H1 (cell line): ENCODE measurements at regions not wholly inside any gene's neighbourhood (a gene's known extent, or its start where the extent isn't known, plus 50 kb on each side); places are given as distances from the start of the nearest gene placed in this dataset.

Experiments used
- CTCF ChIA-PET: fragments of 300-600 bp; sonication (Branson Sonifier 250); formaldehyde crosslinking; loops from one replicate; lab custom pipeline; 2021; ENCODE audit not compliant: partially characterized antibody; lab: Charles Lee
- POLR2A ChIA-PET: fragments of 300-600 bp; sonication (Branson Sonifier 250); formaldehyde crosslinking; loops from one replicate; lab custom pipeline; 2021; ENCODE audit warnings: inconsistent platforms; ENCODE audit not compliant: partially characterized antibody; lab: Charles Lee
- DNase-seq, 2 experiments: peaks; one replicate each; pipeline versions ENCODE4 v3.0.0 to v3.0.0-alpha.2; 2010 to 2022; ENCODE audit warnings: low spot score in 2 of 2, low read depth in 1 of 2, mixed read lengths in 1 of 2
- FAIRE-seq: peaks from 2 replicates; lab custom pipeline; 2011; peaks lifted over from hg19 to GRCh38; lab: Jason Lieb, UNC
- H2AFZ ChIP-seq: 2 replicates; pipeline ENCODE4 v1.8.1; 2012; ENCODE audit warnings: low read length, inconsistent platforms
- H2AK5ac ChIP-seq: 2 replicates; pipeline ENCODE4 v1.6.1; 2013; ENCODE audit warnings: low read depth, low read length
- H2BK120ac ChIP-seq: replicated peaks from 2 replicates; pipeline ENCODE3; 2013; ENCODE audit warnings: low read depth, low read length, inconsistent platforms
- H2BK12ac ChIP-seq: 2 replicates; pipeline ENCODE4 v1.6.1; 2013; ENCODE audit warnings: low read depth, low read length
- H2BK15ac ChIP-seq: 2 replicates; pipeline ENCODE4 v1.6.1; 2013; ENCODE audit warnings: low read length
- H2BK20ac ChIP-seq: 2 replicates; pipeline ENCODE4 v1.6.1; 2013; ENCODE audit warnings: low read length
- H2BK5ac ChIP-seq: 2 replicates; pipeline ENCODE4 v1.6.1; 2013; ENCODE audit warnings: low read depth, low read length
- H3K14ac ChIP-seq: 2 replicates; pipeline ENCODE4 v1.6.1; 2013; ENCODE audit warnings: inconsistent platforms; ENCODE audit not compliant: insufficient read length
- H3K18ac ChIP-seq: 2 replicates; pipeline ENCODE4 v1.6.1; 2013; ENCODE audit warnings: low read length; ENCODE audit errors: extremely low read depth
- H3K23ac ChIP-seq: 2 replicates; pipeline ENCODE4 v1.6.1; 2013; ENCODE audit warnings: inconsistent platforms; ENCODE audit not compliant: insufficient read length
- H3K23me2 ChIP-seq: 2 replicates; pipeline ENCODE4 v1.6.1; 2013; ENCODE audit warnings: low read depth, low read length
- H3K27ac ChIP-seq: 2 replicates; pipeline ENCODE4 v1.6.1; 2011; ENCODE audit warnings: low read depth, low read length, inconsistent platforms
- H3K27me3 ChIP-seq, 4 experiments: replicated peaks in 1 of 4; 1 replicate in 1 of 4; 2 replicates in 3 of 4; pipeline versions ENCODE4 v1.6.1 to v1.8.1; 2011 to 2013; ENCODE audit warnings: low read length in 3 of 4, mild to moderate bottlenecking in 3 of 4, inconsistent platforms in 2 of 4, mixed read lengths in 2 of 4, moderate library complexity in 1 of 4; ENCODE audit not compliant: control insufficient read depth in 3 of 4, insufficient read depth in 3 of 4; ENCODE audit errors: extremely low read depth in 1 of 4
- H3K36me3 ChIP-seq, 4 experiments: 2 replicates each; pipeline versions ENCODE4 v1.6.1 to v1.8.1; 2011 to 2013; ENCODE audit warnings: mild to moderate bottlenecking in 4 of 4, low read length in 3 of 4, moderate library complexity in 2 of 4, control low read depth in 1 of 4, inconsistent platforms in 1 of 4; ENCODE audit not compliant: insufficient read depth in 4 of 4, control insufficient read depth in 2 of 4
- H3K4ac ChIP-seq: replicated peaks from 2 replicates; pipeline ENCODE3; 2013; ENCODE audit warnings: low read length, low read depth, mixed read lengths, inconsistent platforms; ENCODE audit not compliant: insufficient read length
- H3K4me1 ChIP-seq, 4 experiments: replicated peaks in 1 of 4; 1 replicate in 1 of 4; 2 replicates in 3 of 4; pipeline versions ENCODE4 v1.6.1 to v1.8.1; 2011 to 2013; ENCODE audit warnings: low read length in 3 of 4, inconsistent platforms in 2 of 4, mixed read lengths in 1 of 4; ENCODE audit not compliant: insufficient read depth in 4 of 4, control insufficient read depth in 3 of 4
- H3K4me2 ChIP-seq, 2 experiments: 2 replicates each; pipeline versions ENCODE4 v1.6.1 to v1.8.1; 2011 to 2013; ENCODE audit warnings: low read depth in 2 of 2, low read length in 2 of 2, control low read depth in 1 of 2, inconsistent platforms in 1 of 2, mild to moderate bottlenecking in 1 of 2; ENCODE audit not compliant: insufficient read depth in 1 of 2
- H3K4me3 ChIP-seq, 4 experiments: fragments of 200-600, 300-600 bp in 1 of 4; sonication (generic), shearing (Covaris generic), sonication (Bioruptor Twin) in 1 of 4; 2 replicates each; pipeline versions ENCODE4 v1.5.1 to v1.8.1; 2011 to 2016; ENCODE audit warnings: low read length in 4 of 4, low read depth in 3 of 4, control low read depth in 2 of 4, inconsistent platforms in 2 of 4, mild to moderate bottlenecking in 2 of 4, mixed read lengths in 1 of 4, moderate library complexity in 1 of 4; ENCODE audit not compliant: insufficient read depth in 2 of 4; ENCODE audit errors: extremely low read depth in 1 of 4
- H3K56ac ChIP-seq: replicated peaks from 2 replicates; pipeline ENCODE3; 2013; ENCODE audit warnings: low read depth, mild to moderate bottlenecking, mixed read lengths, low read length, inconsistent platforms; ENCODE audit not compliant: insufficient read length
- H3K79me1 ChIP-seq: 2 replicates; pipeline ENCODE4 v1.6.1; 2013; ENCODE audit warnings: low read depth, low read length, control low read depth
- H3K79me2 ChIP-seq, 2 experiments: 2 replicates each; pipeline versions ENCODE4 v1.6.1 to v1.8.1; 2012 to 2013; ENCODE audit warnings: low read length in 2 of 2, mild to moderate bottlenecking in 2 of 2, inconsistent platforms in 1 of 2; ENCODE audit not compliant: insufficient read depth in 2 of 2, control insufficient read depth in 1 of 2
- H3K9ac ChIP-seq, 4 experiments: replicated peaks in 1 of 4; 1 replicate in 1 of 4; 2 replicates in 3 of 4; pipeline versions ENCODE4 v1.6.1 to v1.8.1; 2011 to 2013; ENCODE audit warnings: low read depth in 3 of 4, low read length in 3 of 4, control low read depth in 2 of 4, mild to moderate bottlenecking in 2 of 4, moderate library complexity in 2 of 4, inconsistent platforms in 1 of 4; ENCODE audit errors: extremely low read depth in 1 of 4
- H3K9me3 ChIP-seq, 2 experiments: 2 replicates each; pipeline versions ENCODE4 v1.6.1 to v1.8.1; 2012 to 2013; ENCODE audit warnings: mild to moderate bottlenecking in 2 of 2, moderate library complexity in 2 of 2, control low read depth in 1 of 2, inconsistent platforms in 1 of 2, low read depth in 1 of 2, low read length in 1 of 2, mixed read lengths in 1 of 2; ENCODE audit not compliant: insufficient read depth in 2 of 2
- H4K20me1 ChIP-seq, 2 experiments: replicated peaks in 1 of 2; 2 replicates each; pipeline versions ENCODE3 to v1.8.1; 2011 to 2013; ENCODE audit warnings: inconsistent platforms in 2 of 2, low read length in 2 of 2, mild to moderate bottlenecking in 1 of 2; ENCODE audit not compliant: insufficient read depth in 2 of 2, control insufficient read depth in 1 of 2
- H4K5ac ChIP-seq: 2 replicates; pipeline ENCODE4 v1.6.1; 2013; ENCODE audit warnings: low read length, low read depth, mixed read lengths, inconsistent platforms; ENCODE audit not compliant: insufficient read length
- H4K8ac ChIP-seq: 2 replicates; pipeline ENCODE4 v1.8.0; 2013; ENCODE audit warnings: mild to moderate bottlenecking, moderate library complexity, low read length, inconsistent platforms; ENCODE audit not compliant: insufficient read depth; ENCODE audit errors: extremely low read depth
- H4K91ac ChIP-seq: replicated peaks from 2 replicates; pipeline ENCODE3; 2013; ENCODE audit warnings: low read length, mixed read lengths, inconsistent platforms; ENCODE audit not compliant: insufficient read length
- BACH1 ChIP-seq: IDR thresholded peaks from 2 replicates; pipeline ENCODE4 v1.6.1; 2012; ENCODE audit warnings: low read length, improper control_type of control experiment
- EZH2 ChIP-seq: fragments of 200-600 bp; sonication (generic); IDR thresholded peaks from 2 replicates; pipeline ENCODE4 v1.7.1; 2012; ENCODE audit warnings: low read depth, mild to moderate bottlenecking, moderate library complexity, low read length, inconsistent platforms; ENCODE audit not compliant: severe bottlenecking
- RBBP5 ChIP-seq: IDR thresholded peaks from 2 replicates; pipeline ENCODE4 v1.7.1; 2012; ENCODE audit warnings: low read depth, mild to moderate bottlenecking, inconsistent platforms, low read length, moderate library complexity, borderline replicate concordance
- SIX5 ChIP-seq: IDR thresholded peaks from 2 replicates; pipeline ENCODE4 v1.6.1; 2011; ENCODE audit warnings: mild to moderate bottlenecking, low read depth, low read length
- SP1 ChIP-seq: IDR thresholded peaks from 2 replicates; pipeline ENCODE4 v1.6.1; 2011; ENCODE audit warnings: low read depth, low read length
- SP2 ChIP-seq: IDR thresholded peaks from 2 replicates; pipeline ENCODE4 v1.6.1; 2012; ENCODE audit warnings: mild to moderate bottlenecking, low read length, inconsistent platforms
- WGBS, 2 experiments: shearing (Covaris generic) in 1 of 2; methylation state at CpG; one replicate each; pipeline versions ENCODE4 v1.1.6 to v1.1.7; 2013 to 2015; ENCODE audit warnings: low lambda C conversion rate in 2 of 2, mixed read lengths in 2 of 2, inconsistent platforms in 1 of 2, low coverage in 1 of 2, missing lambda C conversion rate in 1 of 2; ENCODE audit not compliant: insufficient replicate concordance in 2 of 2, insufficient coverage in 1 of 2, insufficient read length in 1 of 2; ENCODE audit errors: extremely low coverage in 1 of 2, missing lambda C conversion rate in 1 of 2; 5-methylcytosine and 5-hydroxymethylcytosine counted together

GRCh38 chr4:97110506-97110905 is 1032.8 kb downstream of the STPG2 start:
- H3K79me2 ChIP-seq, result no peaks in the 10 kb centered on the region
- H3K4ac ChIP-seq, result no peak overlapping the region
- H3K27ac ChIP-seq, result no peak overlapping the region
- H3K27me3 ChIP-seq, result no peaks in the 10 kb centered on the region
- TF ChIP-seq SP1, result no peak
- no peak for TF ChIP-seq EZH2
- TF ChIP-seq SIX5, result no peak
- no peak for TF ChIP-seq SP2
- no peak for TF ChIP-seq BACH1
- TF ChIP-seq RBBP5, result no peak
- no peak overlapping the region for H4K91ac ChIP-seq
- H4K8ac ChIP-seq, result no peak overlapping the region
- H4K5ac ChIP-seq, result no peak overlapping the region
- no peak overlapping the region for H2BK20ac ChIP-seq
- H3K79me1 ChIP-seq, result no peaks in the 10 kb centered on the region
- H2AFZ ChIP-seq, result no peak overlapping the region
- H3K4me3 ChIP-seq, result no peak overlapping the region
- H3K4me1 ChIP-seq, result no peaks in the 10 kb centered on the region
- peaks cover 0 to 3% (median 0%) of the 10 kb centered on the region in 4 experiments; a peak in 1 of 8 replicates for H3K36me3 ChIP-seq
- H2BK5ac ChIP-seq, result no peak overlapping the region
- ChIA-PET POLR2A (no interaction called here), CTCF (no interaction called here)
- H3K23ac ChIP-seq, result no peak overlapping the region
- H3K56ac ChIP-seq, result no peak overlapping the region
- H2AK5ac ChIP-seq, result no peak overlapping the region
- H3K23me2 ChIP-seq, result no peaks in the 10 kb centered on the region
- no peak for DNase-seq
- no peak overlapping the region for H2BK15ac ChIP-seq
- no peak overlapping the region for H2BK12ac ChIP-seq
- H3K18ac ChIP-seq, result no peak overlapping the region
- FAIRE-seq, result no peak
- no peak overlapping the region for H2BK120ac ChIP-seq
- no peak overlapping the region for H3K9ac ChIP-seq
- H3K14ac ChIP-seq, result no peak overlapping the region
- no peaks in the 10 kb centered on the region for H4K20me1 ChIP-seq
- H3K4me2 ChIP-seq, result no peak overlapping the region
- WGBS, 2 experiments, result 96% methylated on average over 1 of the region's 1 CpG; no CpG with 5 or more reads in 1 of the 2 experiments
- H3K9me3 ChIP-seq, result no peaks in the 10 kb centered on the region
